Stimulated activated memory B cell treated with anti-CD40 and anti-IgM and Interleukin-4, amounts not matched to agents 10 μg/mL and 1 μg/mL and 100 μg/mL, for 72 hours (primary cell): ENCODE measurements at regions not wholly inside any gene's neighbourhood (a gene's known extent, or its start where the extent isn't known, plus 50 kb on each side); places are given as distances from the start of the nearest gene placed in this dataset.

Source experiments
- ATAC-seq: fragments of 150-1000 bp; cut with Tn5 transposase; 2 replicates; pipeline ENCODE4 v1.10.0; 2021
- H3K27ac Mint-ChIP-seq: one replicate; pipeline ENCODE4 v1.8.0; 2022; ENCODE audit warnings: mild to moderate bottlenecking, mixed read lengths
- H3K27me3 Mint-ChIP-seq: one replicate; pipeline ENCODE4 v1.8.0; 2022; ENCODE audit warnings: mixed read lengths
- H3K36me3 Mint-ChIP-seq: one replicate; pipeline ENCODE4 v1.8.0; 2022; ENCODE audit warnings: mixed read lengths
- H3K4me1 Mint-ChIP-seq: one replicate; pipeline ENCODE4 v1.8.0; 2022; ENCODE audit warnings: mixed read lengths
- H3K4me3 Mint-ChIP-seq: one replicate; pipeline ENCODE4 v1.8.0; 2022; ENCODE audit warnings: mild to moderate bottlenecking, moderate library complexity, mixed read lengths
- H3K9me3 Mint-ChIP-seq: one replicate; pipeline ENCODE4 v1.8.0; 2022; ENCODE audit warnings: mixed read lengths

- no peaks in the 10 kb centered on the region for H3K27me3 Mint-ChIP-seq
These were observed 199.4 kb downstream of the TANC2 start for GRCh38 chr17:63165400-63165799.

GRCh38 chr17:63170795-63171194 is 204.8 kb downstream of the TANC2 start:
- no peak for ATAC-seq
- Mint-ChIP-seq H3K9me3 (no peaks in the 10 kb centered on the region), H3K27ac (no peak overlapping the region), H3K27me3 (no peaks in the 10 kb centered on the region), H3K4me1 (no peaks in the 10 kb centered on the region), H3K36me3 (no peaks in the 10 kb centered on the region), H3K4me3 (no peak overlapping the region)

More at GRCh38 chr17:63165400-63165799, 199.4 kb downstream of the TANC2 start:
- Mint-ChIP-seq H3K9me3 (no peaks in the 10 kb centered on the region), H3K27ac (no peak overlapping the region), H3K4me1 (no peaks in the 10 kb centered on the region), H3K36me3 (no peaks in the 10 kb centered on the region), H3K4me3 (no peak overlapping the region)
- no peak for ATAC-seq

- ATAC-seq = no peak
- no peak overlapping the region for H3K27ac Mint-ChIP-seq
- no peaks in the 10 kb centered on the region for H3K4me1 Mint-ChIP-seq
- no peaks in the 10 kb centered on the region for H3K9me3 Mint-ChIP-seq
- no peak overlapping the region for H3K4me3 Mint-ChIP-seq
- H3K36me3 Mint-ChIP-seq = no peaks in the 10 kb centered on the region
- H3K27me3 Mint-ChIP-seq = no peaks in the 10 kb centered on the region
These were observed 205.7 kb downstream of the TANC2 start for GRCh38 chr17:63171428-63172393.

- no peak overlapping the region for H3K4me3 Mint-ChIP-seq
- H3K9me3 Mint-ChIP-seq = no peaks in the 10 kb centered on the region
- H3K27me3 Mint-ChIP-seq = no peaks in the 10 kb centered on the region
- no peaks in the 10 kb centered on the region for H3K36me3 Mint-ChIP-seq
- ATAC-seq = no peak
- H3K27ac Mint-ChIP-seq = no peak overlapping the region
- H3K4me1 Mint-ChIP-seq = no peaks in the 10 kb centered on the region
These were observed 207.4 kb downstream of the TANC2 start for GRCh38 chr17:63173450-63173849.

- Mint-ChIP-seq H3K4me3 (no peak overlapping the region), H3K27me3 (no peaks in the 10 kb centered on the region), H3K9me3 (no peaks in the 10 kb centered on the region), H3K27ac (no peak overlapping the region), H3K4me1 (no peaks in the 10 kb centered on the region), H3K36me3 (no peaks in the 10 kb centered on the region)
- ATAC-seq = no peak
These were observed 207.9 kb downstream of the TANC2 start for GRCh38 chr17:63173903-63174302.

GRCh38 chr17:63178530-63178929 is 212.5 kb downstream of the TANC2 start:
- Mint-ChIP-seq H3K4me3 (no peak overlapping the region), H3K9me3 (peaks cover 5% of the 10 kb centered on the region), H3K4me1 (no peaks in the 10 kb centered on the region), H3K27me3 (no peaks in the 10 kb centered on the region), H3K27ac (no peak overlapping the region), H3K36me3 (peaks cover 5% of the 10 kb centered on the region)
- ATAC-seq = no peak

- no peak overlapping the region for H3K4me3 Mint-ChIP-seq
- H3K36me3 Mint-ChIP-seq = peaks cover 5% of the 10 kb centered on the region
- H3K27me3 Mint-ChIP-seq = no peaks in the 10 kb centered on the region
- no peaks in the 10 kb centered on the region for H3K4me1 Mint-ChIP-seq
- peaks cover 5% of the 10 kb centered on the region for H3K9me3 Mint-ChIP-seq
- H3K27ac Mint-ChIP-seq = no peak overlapping the region
- no peak for ATAC-seq
These were observed 215.8 kb downstream of the TANC2 start for GRCh38 chr17:63181856-63182255.

- Mint-ChIP-seq H3K27me3 (no peaks in the 10 kb centered on the region), H3K9me3 (peaks cover 10% of the 10 kb centered on the region), H3K4me3 (no peak overlapping the region), H3K36me3 (peaks cover 10% of the 10 kb centered on the region), H3K27ac (peak overlapping the region; percentile 35), H3K4me1 (peaks cover 14% of the 10 kb centered on the region)
- no peak for ATAC-seq
These were observed 219.4 kb downstream of the TANC2 start for GRCh38 chr17:63185420-63185819.

GRCh38 chr17:63189082-63189481 is 223.0 kb downstream of the TANC2 start:
- no peak for ATAC-seq
- Mint-ChIP-seq H3K9me3 (peaks cover 8% of the 10 kb centered on the region), H3K4me1 (peaks cover 38% of the 10 kb centered on the region), H3K27ac (no peak overlapping the region), H3K4me3 (no peak overlapping the region), H3K27me3 (no peaks in the 10 kb centered on the region), H3K36me3 (peaks cover 5% of the 10 kb centered on the region)

GRCh38 chr17:63189930-63190329 is 223.9 kb downstream of the TANC2 start:
- Mint-ChIP-seq H3K27me3 (no peaks in the 10 kb centered on the region), H3K4me1 (peaks cover 38% of the 10 kb centered on the region), H3K9me3 (peaks cover 8% of the 10 kb centered on the region), H3K4me3 (no peak overlapping the region), H3K36me3 (peaks cover 5% of the 10 kb centered on the region), H3K27ac (no peak overlapping the region)
- no peak for ATAC-seq

GRCh38 chr17:63190821-63191370 is 224.9 kb downstream of the TANC2 start:
- Mint-ChIP-seq H3K4me1 (peaks cover 43% of the 10 kb centered on the region), H3K36me3 (peaks cover 5% of the 10 kb centered on the region), H3K9me3 (peaks cover 8% of the 10 kb centered on the region), H3K27me3 (no peaks in the 10 kb centered on the region), H3K27ac (peak overlapping the region; percentile 58), H3K4me3 (no peak overlapping the region)
- ATAC-seq = no peak

GRCh38 chr17:63191610-63192009 is 225.6 kb downstream of the TANC2 start:
- Mint-ChIP-seq H3K36me3 (peaks cover 5% of the 10 kb centered on the region), H3K27ac (peak overlapping the region; percentile 57), H3K4me3 (no peak overlapping the region), H3K4me1 (peaks cover 45% of the 10 kb centered on the region), H3K27me3 (no peaks in the 10 kb centered on the region), H3K9me3 (peaks cover 8% of the 10 kb centered on the region)
- ATAC-seq = no peak

- no peak for ATAC-seq
- Mint-ChIP-seq H3K27me3 (no peaks in the 10 kb centered on the region), H3K27ac (no peak overlapping the region), H3K36me3 (no peaks in the 10 kb centered on the region), H3K4me3 (no peak overlapping the region), H3K9me3 (peaks cover 6% of the 10 kb centered on the region), H3K4me1 (peaks cover 44% of the 10 kb centered on the region)
These were observed 227.8 kb downstream of the TANC2 start for GRCh38 chr17:63193827-63194226.

- H3K27me3 Mint-ChIP-seq = no peaks in the 10 kb centered on the region
- H3K27ac Mint-ChIP-seq = peak overlapping the region; percentile 0
- H3K4me1 Mint-ChIP-seq = peaks cover 28% of the 10 kb centered on the region
- H3K4me3 Mint-ChIP-seq = no peak overlapping the region
- no peaks in the 10 kb centered on the region for H3K36me3 Mint-ChIP-seq
- H3K9me3 Mint-ChIP-seq = no peaks in the 10 kb centered on the region
- no peak for ATAC-seq
These were observed 230.8 kb downstream of the TANC2 start for GRCh38 chr17:63196772-63197335.

GRCh38 chr17:63203652-63204051 is 237.6 kb downstream of the TANC2 start:
- Mint-ChIP-seq H3K4me1 (peaks cover 10% of the 10 kb centered on the region), H3K36me3 (peaks cover 13% of the 10 kb centered on the region), H3K27ac (no peak overlapping the region), H3K4me3 (no peak overlapping the region), H3K9me3 (peaks cover 14% of the 10 kb centered on the region), H3K27me3 (no peaks in the 10 kb centered on the region)
- ATAC-seq = no peak

GRCh38 chr17:63221939-63222338 is 224.2 kb downstream of the CYB561 start:
- H3K27me3 Mint-ChIP-seq = no peaks in the 10 kb centered on the region
- H3K4me3 Mint-ChIP-seq = no peak overlapping the region
- ATAC-seq = no peak
- no peak overlapping the region for H3K27ac Mint-ChIP-seq
- H3K9me3 Mint-ChIP-seq = no peaks in the 10 kb centered on the region
- H3K36me3 Mint-ChIP-seq = no peaks in the 10 kb centered on the region
- H3K4me1 Mint-ChIP-seq = no peaks in the 10 kb centered on the region
